Neural cell (in vitro differentiated cells): ENCODE measurements at regions not wholly inside any gene's neighbourhood (a gene's known extent, or its start where the extent isn't known, plus 50 kb on each side); places are given as distances from the start of the nearest gene placed in this dataset.

Experiments
- H2AFZ ChIP-seq: fragments of 200-600, 300-800 bp; sonication (generic), shearing (Covaris generic); 2 replicates; pipeline ENCODE4 v1.6.0; 2014; ENCODE audit warnings: low read depth, mild to moderate bottlenecking, antibody characterized with exemption, low read length, moderate library complexity
- H3F3A ChIP-seq: fragments of 200-600 bp; shearing (Covaris generic); 2 replicates; pipeline ENCODE4 v1.6.1; 2016; ENCODE audit warnings: mild to moderate bottlenecking, moderate library complexity, mixed read lengths, antibody characterized with exemption, low read length; ENCODE audit not compliant: insufficient read depth, poor library complexity, severe bottlenecking
- H3K27ac ChIP-seq: fragments of 200-600, 300-800 bp; sonication (generic), shearing (Covaris generic); 2 replicates; pipeline ENCODE4 v1.5.1; 2014; ENCODE audit warnings: mild to moderate bottlenecking, low read length, moderate library complexity
- H3K27me3 ChIP-seq: fragments of 300-800, 200-600 bp; sonication (generic), shearing (Covaris generic); 2 replicates; pipeline ENCODE4 v1.6.0; 2014; ENCODE audit warnings: mild to moderate bottlenecking, low read depth, low read length, moderate library complexity; ENCODE audit not compliant: insufficient read depth
- H3K36me3 ChIP-seq: fragments of 300-800, 200-600 bp; sonication (generic), shearing (Covaris generic); 2 replicates; pipeline ENCODE4 v1.5.1; 2014; ENCODE audit warnings: mild to moderate bottlenecking, antibody characterized with exemption, low read length, moderate library complexity; ENCODE audit not compliant: insufficient read depth
- H3K4me2 ChIP-seq: fragments of 300-800, 200-600 bp; sonication (generic), shearing (Covaris generic); 2 replicates; pipeline ENCODE4 v1.6.0; 2014; ENCODE audit warnings: mild to moderate bottlenecking, low read length
- H3K4me3 ChIP-seq: fragments of 300-800, 200-600 bp; sonication (generic), shearing (Covaris generic); 2 replicates; pipeline ENCODE4 v1.5.1; 2014; ENCODE audit warnings: mild to moderate bottlenecking, low read length, moderate library complexity
- H3K79me2 ChIP-seq: fragments of 200-600 bp; shearing (Covaris generic); replicated peaks from 2 replicates; pipeline ENCODE4 v1.6.0; 2014; ENCODE audit warnings: mild to moderate bottlenecking, low read length, moderate library complexity; ENCODE audit not compliant: insufficient read depth
- H3K9ac ChIP-seq: fragments of 300-800, 200-600 bp; sonication (generic), shearing (Covaris generic); 2 replicates; pipeline ENCODE4 v1.6.1; 2016; ENCODE audit warnings: mild to moderate bottlenecking, low read length, mixed read lengths
- H3K9me2 ChIP-seq: fragments of 200-600 bp; shearing (Covaris generic); 2 replicates; pipeline ENCODE4 v1.6.1; 2016; ENCODE audit warnings: mild to moderate bottlenecking, low read length, mixed read lengths; ENCODE audit not compliant: insufficient read depth
- H3K9me3 ChIP-seq: fragments of 200-600, 300-800 bp; sonication (generic), shearing (Covaris generic); 2 replicates; pipeline ENCODE4 v1.6.1; 2016; ENCODE audit warnings: mild to moderate bottlenecking, mixed run types, low read length, moderate library complexity, mixed read lengths
- H4K20me1 ChIP-seq: fragments of 200-600 bp; shearing (Covaris generic); 2 replicates; pipeline ENCODE4 v1.6.1; 2016; ENCODE audit warnings: mild to moderate bottlenecking, mixed run types; ENCODE audit not compliant: insufficient read depth
- EP300 ChIP-seq: fragments of 450-650 bp; conservative IDR thresholded peaks from 2 replicates; pipeline ENCODE4 v1.6.1; 2014; ENCODE audit warnings: antibody characterized with exemption, mild to moderate bottlenecking, moderate library complexity; ENCODE audit not compliant: poor library complexity, severe bottlenecking
- EZH2 ChIP-seq: fragments of 200-600, 300-800 bp; shearing (Covaris generic), sonication (generic); IDR thresholded peaks from 2 replicates; pipeline ENCODE4 v1.6.1; 2014; ENCODE audit warnings: antibody characterized with exemption, low read length, borderline replicate concordance, mild to moderate bottlenecking; ENCODE audit not compliant: insufficient read depth, poor library complexity, severe bottlenecking
- MXI1 ChIP-seq: fragments of 450-650 bp; conservative IDR thresholded peaks from 2 replicates; pipeline ENCODE4 v1.6.1; 2014; ENCODE audit warnings: antibody characterized with exemption, mild to moderate bottlenecking; ENCODE audit not compliant: poor library complexity, severe bottlenecking
- POLR2AphosphoS5 ChIP-seq: IDR thresholded peaks from 2 replicates; pipeline ENCODE4 v1.6.1; 2012
- RAD21 ChIP-seq: fragments of 450-650 bp; conservative IDR thresholded peaks from 2 replicates; pipeline ENCODE4 v1.6.1; 2014; ENCODE audit warnings: antibody characterized with exemption, mild to moderate bottlenecking, moderate library complexity
- SMC3 ChIP-seq: fragments of 450-650 bp; conservative IDR thresholded peaks from 2 replicates; pipeline ENCODE4 v1.6.1; 2014; ENCODE audit warnings: antibody characterized with exemption, mild to moderate bottlenecking, moderate library complexity; ENCODE audit not compliant: poor library complexity
- TAF1 ChIP-seq: IDR thresholded peaks from 2 replicates; pipeline ENCODE4 v1.6.1; 2012; ENCODE audit warnings: low read depth
- TF ChIP-seq, protein P1 (sequence below): IDR thresholded peaks from 2 replicates; pipeline ENCODE4 v1.6.1; 2012; ENCODE audit warnings: borderline replicate concordance
- TF ChIP-seq, protein P2 (sequence below): fragments of 450-650 bp; IDR thresholded peaks from 2 replicates; pipeline ENCODE4 v1.5.1; 2014; ENCODE audit warnings: antibody characterized with exemption, mild to moderate bottlenecking, moderate library complexity; ENCODE audit not compliant: poor library complexity, severe bottlenecking

DNA sequence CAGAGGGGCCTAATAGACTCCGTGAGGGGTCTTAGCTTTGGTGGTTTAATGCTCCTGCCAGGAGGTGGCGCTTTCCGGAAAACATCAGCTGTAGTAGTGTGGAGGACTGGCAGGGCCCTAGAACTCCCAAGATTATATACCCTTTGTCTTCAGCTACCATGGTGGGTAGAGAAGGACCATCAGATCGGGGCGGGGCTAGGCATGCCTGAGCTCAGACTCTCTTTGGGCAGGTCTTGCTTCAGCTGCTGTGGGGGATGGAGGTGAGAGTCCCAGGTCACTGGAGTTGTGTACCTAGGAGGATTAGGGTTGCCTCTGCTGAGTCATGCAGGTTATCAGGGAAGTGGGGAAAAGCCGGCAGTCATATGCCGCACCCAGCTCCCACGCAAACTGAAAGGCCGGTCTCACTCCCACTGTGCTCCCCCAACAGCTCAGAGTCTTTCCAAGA is 63.0 kb upstream of the AGA start:
- Histone ChIP-seq H3K27ac (no peak overlapping the region), H3K79me2 (no peaks in the 10 kb centered on the region), H3K9me2 (no peaks in the 10 kb centered on the region), H3K4me2 (no peak overlapping the region), H3F3A (no peaks in the 10 kb centered on the region), H3K9ac (no peak overlapping the region), H3K4me3 (no peak overlapping the region), H2AFZ (no peak overlapping the region), H3K9me3 (no peaks in the 10 kb centered on the region), H4K20me1 (no peaks in the 10 kb centered on the region), H3K36me3 (no peaks in the 10 kb centered on the region), H3K27me3 (no peaks in the 10 kb centered on the region)
- TF ChIP-seq TAF1 = no peak
- no peak for TF ChIP-seq SMC3
- TF ChIP-seq, protein P1, sequence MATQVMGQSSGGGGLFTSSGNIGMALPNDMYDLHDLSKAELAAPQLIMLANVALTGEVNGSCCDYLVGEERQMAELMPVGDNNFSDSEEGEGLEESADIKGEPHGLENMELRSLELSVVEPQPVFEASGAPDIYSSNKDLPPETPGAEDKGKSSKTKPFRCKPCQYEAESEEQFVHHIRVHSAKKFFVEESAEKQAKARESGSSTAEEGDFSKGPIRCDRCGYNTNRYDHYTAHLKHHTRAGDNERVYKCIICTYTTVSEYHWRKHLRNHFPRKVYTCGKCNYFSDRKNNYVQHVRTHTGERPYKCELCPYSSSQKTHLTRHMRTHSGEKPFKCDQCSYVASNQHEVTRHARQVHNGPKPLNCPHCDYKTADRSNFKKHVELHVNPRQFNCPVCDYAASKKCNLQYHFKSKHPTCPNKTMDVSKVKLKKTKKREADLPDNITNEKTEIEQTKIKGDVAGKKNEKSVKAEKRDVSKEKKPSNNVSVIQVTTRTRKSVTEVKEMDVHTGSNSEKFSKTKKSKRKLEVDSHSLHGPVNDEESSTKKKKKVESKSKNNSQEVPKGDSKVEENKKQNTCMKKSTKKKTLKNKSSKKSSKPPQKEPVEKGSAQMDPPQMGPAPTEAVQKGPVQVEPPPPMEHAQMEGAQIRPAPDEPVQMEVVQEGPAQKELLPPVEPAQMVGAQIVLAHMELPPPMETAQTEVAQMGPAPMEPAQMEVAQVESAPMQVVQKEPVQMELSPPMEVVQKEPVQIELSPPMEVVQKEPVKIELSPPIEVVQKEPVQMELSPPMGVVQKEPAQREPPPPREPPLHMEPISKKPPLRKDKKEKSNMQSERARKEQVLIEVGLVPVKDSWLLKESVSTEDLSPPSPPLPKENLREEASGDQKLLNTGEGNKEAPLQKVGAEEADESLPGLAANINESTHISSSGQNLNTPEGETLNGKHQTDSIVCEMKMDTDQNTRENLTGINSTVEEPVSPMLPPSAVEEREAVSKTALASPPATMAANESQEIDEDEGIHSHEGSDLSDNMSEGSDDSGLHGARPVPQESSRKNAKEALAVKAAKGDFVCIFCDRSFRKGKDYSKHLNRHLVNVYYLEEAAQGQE = no peak
- no peak for TF ChIP-seq EP300
- no peak for TF ChIP-seq MXI1
- no peak for TF ChIP-seq RAD21
- TF ChIP-seq EZH2 = no peak
- no peak for TF ChIP-seq POLR2AphosphoS5
- TF ChIP-seq, protein P2, sequence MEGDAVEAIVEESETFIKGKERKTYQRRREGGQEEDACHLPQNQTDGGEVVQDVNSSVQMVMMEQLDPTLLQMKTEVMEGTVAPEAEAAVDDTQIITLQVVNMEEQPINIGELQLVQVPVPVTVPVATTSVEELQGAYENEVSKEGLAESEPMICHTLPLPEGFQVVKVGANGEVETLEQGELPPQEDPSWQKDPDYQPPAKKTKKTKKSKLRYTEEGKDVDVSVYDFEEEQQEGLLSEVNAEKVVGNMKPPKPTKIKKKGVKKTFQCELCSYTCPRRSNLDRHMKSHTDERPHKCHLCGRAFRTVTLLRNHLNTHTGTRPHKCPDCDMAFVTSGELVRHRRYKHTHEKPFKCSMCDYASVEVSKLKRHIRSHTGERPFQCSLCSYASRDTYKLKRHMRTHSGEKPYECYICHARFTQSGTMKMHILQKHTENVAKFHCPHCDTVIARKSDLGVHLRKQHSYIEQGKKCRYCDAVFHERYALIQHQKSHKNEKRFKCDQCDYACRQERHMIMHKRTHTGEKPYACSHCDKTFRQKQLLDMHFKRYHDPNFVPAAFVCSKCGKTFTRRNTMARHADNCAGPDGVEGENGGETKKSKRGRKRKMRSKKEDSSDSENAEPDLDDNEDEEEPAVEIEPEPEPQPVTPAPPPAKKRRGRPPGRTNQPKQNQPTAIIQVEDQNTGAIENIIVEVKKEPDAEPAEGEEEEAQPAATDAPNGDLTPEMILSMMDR = no peak

DNA sequence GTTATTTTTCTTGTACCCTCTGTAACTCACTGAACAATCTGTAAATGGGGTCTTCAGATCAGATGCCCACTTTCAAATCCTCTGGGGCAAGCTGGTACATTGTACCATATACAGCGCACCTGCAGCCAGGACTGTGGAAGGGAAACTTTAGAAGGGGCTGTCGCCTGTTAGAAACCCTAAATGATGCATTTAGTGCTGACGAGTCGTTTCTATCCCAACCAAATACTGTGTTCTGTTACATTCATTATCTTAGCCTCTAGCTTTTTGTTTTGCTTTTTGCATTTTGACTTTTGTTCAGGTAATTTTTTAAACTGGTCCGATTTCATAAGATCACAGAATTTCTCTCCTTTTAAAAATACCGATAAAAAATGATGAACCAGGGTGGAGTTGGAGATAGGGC is 66.4 kb upstream of the AGA start:
- no peaks in the 10 kb centered on the region for H3K9me2 ChIP-seq
- no peaks in the 10 kb centered on the region for H4K20me1 ChIP-seq
- H3K9me3 ChIP-seq = no peaks in the 10 kb centered on the region
- no peak overlapping the region for H3K4me3 ChIP-seq
- no peaks in the 10 kb centered on the region for H3K36me3 ChIP-seq
- H3K27me3 ChIP-seq = no peaks in the 10 kb centered on the region
- no peak overlapping the region for H3K9ac ChIP-seq
- H3K27ac ChIP-seq = no peak overlapping the region
- TF ChIP-seq, protein P2 = no peak
- TF ChIP-seq TAF1 = no peak
- TF ChIP-seq EP300 = no peak
- no peaks in the 10 kb centered on the region for H3K79me2 ChIP-seq
- H3F3A ChIP-seq = no peaks in the 10 kb centered on the region
- no peak overlapping the region for H3K4me2 ChIP-seq
- H2AFZ ChIP-seq = no peak overlapping the region
